ENCODE measurements at regions not wholly inside any gene's neighbourhood (a gene's known extent, or its start where the extent isn't known, plus 50 kb on each side); places are given as distances from the start of the nearest gene placed in this dataset.

- ATAC-seq (no peak), DNase-seq (no peak)
- Mint-ChIP-seq H3K4me3 (no peak overlapping the region), H3K4me1 (no peaks in the 10 kb centered on the region), H3K27ac (no peak overlapping the region), H3K36me3 (ENCODE audit: low read depth) (no peaks in the 10 kb centered on the region), H3K27me3 (no peaks in the 10 kb centered on the region)
- H3K9me3 ChIP-seq (ENCODE audit: control insufficient read depth, low read length, poor library complexity, severe bottlenecking) = no peaks in the 10 kb centered on the region
Observed at GRCh38 chr13:85698256-85698655, 101.0 kb downstream of the SLITRK6 start.

DNA sequence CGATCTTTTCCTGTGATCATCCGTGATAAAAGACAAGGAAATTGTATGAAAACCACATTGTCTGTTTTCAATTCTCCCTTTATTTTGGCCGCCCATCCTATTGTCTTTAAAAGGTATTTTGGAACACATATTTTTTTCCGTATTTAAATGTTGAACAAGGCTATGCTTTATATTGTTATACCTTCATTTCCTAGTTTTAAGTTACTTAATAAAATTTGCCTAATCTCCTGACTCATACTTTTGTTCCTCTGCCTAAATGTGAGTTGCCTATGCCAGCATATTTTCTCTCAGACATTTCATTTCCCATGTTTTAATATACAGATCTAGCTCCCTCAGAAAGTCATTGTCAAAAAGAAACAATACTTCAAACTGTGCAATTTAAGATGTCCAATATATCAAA lies 104.2 kb downstream of the SLITRK6 start:
- Mint-ChIP-seq H3K4me3 (no peak overlapping the region), H3K27me3 (no peaks in the 10 kb centered on the region), H3K36me3 (ENCODE audit: low read depth) (no peaks in the 10 kb centered on the region), H3K27ac (no peak overlapping the region), H3K4me1 (no peaks in the 10 kb centered on the region)
- H3K9me3 ChIP-seq (ENCODE audit: control insufficient read depth, low read length, poor library complexity, severe bottlenecking) = no peaks in the 10 kb centered on the region
- no peak for DNase-seq
- ATAC-seq = no peak

DNA sequence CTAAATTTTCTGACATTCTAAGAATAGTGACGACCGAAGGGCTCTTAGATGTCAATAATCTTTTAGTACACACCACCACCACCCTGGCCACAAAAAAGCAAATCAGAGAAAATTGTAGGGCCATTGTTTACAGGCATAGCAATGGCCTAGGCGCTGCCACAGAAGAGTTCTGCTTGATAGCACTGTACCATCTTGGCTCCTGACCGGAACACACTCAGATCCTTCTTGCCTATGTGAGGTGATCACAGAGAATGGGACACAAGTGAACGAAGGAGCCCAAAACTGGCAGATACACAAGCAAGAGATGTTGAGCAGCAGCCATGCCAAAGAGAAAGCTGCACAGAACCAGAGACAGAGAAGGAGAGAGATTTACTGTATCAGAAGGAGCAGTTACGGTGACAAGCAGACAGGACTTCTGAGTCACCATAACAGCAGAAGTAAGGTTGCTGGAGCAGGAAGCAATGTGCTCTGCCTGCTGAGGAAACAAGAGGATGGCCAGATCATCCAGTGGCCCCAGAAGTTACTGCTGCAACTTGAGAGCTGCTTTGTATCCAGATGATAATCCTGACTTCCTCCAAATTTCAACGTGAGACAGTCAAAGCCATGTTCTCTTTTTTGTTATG lies 105.2 kb downstream of the SLITRK6 start:
- no peaks in the 10 kb centered on the region for H3K9me3 ChIP-seq (ENCODE audit: control insufficient read depth, low read length, poor library complexity, severe bottlenecking)
- Mint-ChIP-seq H3K36me3 (ENCODE audit: low read depth) (no peaks in the 10 kb centered on the region), H3K27me3 (no peaks in the 10 kb centered on the region), H3K27ac (no peak overlapping the region), H3K4me3 (no peak overlapping the region), H3K4me1 (no peaks in the 10 kb centered on the region)
- ATAC-seq (no peak), DNase-seq (no peak)

GRCh38 chr13:85690368-85690767 lies 108.9 kb downstream of the SLITRK6 start:
- Mint-ChIP-seq H3K36me3 (ENCODE audit: low read depth) (no peaks in the 10 kb centered on the region), H3K4me3 (no peak overlapping the region), H3K27ac (no peak overlapping the region), H3K4me1 (no peaks in the 10 kb centered on the region), H3K27me3 (no peaks in the 10 kb centered on the region)
- no peak for ATAC-seq
- DNase-seq = no peak
- no peaks in the 10 kb centered on the region for H3K9me3 ChIP-seq (ENCODE audit: control insufficient read depth, low read length, poor library complexity, severe bottlenecking)

DNA sequence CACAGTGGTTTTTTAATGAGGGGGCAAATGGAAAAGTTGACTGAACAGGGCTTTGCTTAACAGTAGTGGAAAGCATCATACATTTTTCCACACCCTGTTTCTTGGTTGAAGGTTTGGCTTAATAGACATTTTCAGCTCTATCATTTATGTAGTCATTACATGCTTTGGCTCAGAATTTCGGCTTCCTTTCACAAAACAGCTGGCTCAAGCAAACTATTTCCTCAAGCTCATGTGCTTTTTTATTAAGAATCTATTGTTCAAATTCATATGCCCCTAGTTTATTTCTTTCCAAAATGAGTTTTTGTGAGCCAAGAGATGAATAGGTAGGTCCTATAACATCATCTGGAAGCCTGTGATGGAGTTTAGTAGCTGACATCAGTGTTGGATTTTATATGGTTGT lies 113.8 kb downstream of the SLITRK6 start:
- Mint-ChIP-seq H3K4me3 (no peak overlapping the region), H3K36me3 (ENCODE audit: low read depth) (no peaks in the 10 kb centered on the region), H3K27ac (no peak overlapping the region), H3K4me1 (no peaks in the 10 kb centered on the region), H3K27me3 (no peaks in the 10 kb centered on the region)
- H3K9me3 ChIP-seq (ENCODE audit: control insufficient read depth, low read length, poor library complexity, severe bottlenecking) = no peaks in the 10 kb centered on the region
- DNase-seq = no peak
- no peak for ATAC-seq

GRCh38 chr13:85675151-85675907 lies 123.9 kb downstream of the SLITRK6 start:
- Mint-ChIP-seq H3K27ac (no peak overlapping the region), H3K4me3 (no peak overlapping the region), H3K36me3 (ENCODE audit: low read depth) (no peaks in the 10 kb centered on the region), H3K4me1 (no peaks in the 10 kb centered on the region), H3K27me3 (no peaks in the 10 kb centered on the region)
- H3K9me3 ChIP-seq (ENCODE audit: control insufficient read depth, low read length, poor library complexity, severe bottlenecking) = peaks cover 3% of the 10 kb centered on the region
- no peak for ATAC-seq
- DNase-seq = no peak

DNA sequence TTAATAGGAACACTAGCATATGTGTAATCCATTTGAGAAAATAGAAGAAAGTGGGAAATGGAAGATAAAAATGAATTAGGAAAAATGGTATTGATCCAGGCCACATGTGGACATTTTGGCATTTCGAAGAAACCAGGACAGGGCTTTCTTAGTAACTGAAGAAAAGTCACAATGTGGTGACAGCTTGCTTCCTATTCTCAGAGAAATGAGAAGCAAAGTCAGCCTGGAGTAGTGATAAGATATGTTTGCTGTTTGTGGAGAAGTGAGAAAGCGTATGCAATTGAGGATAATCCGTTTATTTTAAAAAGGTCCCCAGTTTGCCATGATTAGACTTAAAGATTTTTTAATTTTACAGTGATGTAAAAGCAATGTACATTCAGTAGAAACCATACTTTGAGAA lies 127.9 kb downstream of the SLITRK6 start:
- ATAC-seq = no peak
- no peak overlapping the region for H3K4me3 Mint-ChIP-seq
- no peaks in the 10 kb centered on the region for H3K36me3 Mint-ChIP-seq (ENCODE audit: low read depth)
- no peak overlapping the region for H3K27ac Mint-ChIP-seq
- H3K4me1 Mint-ChIP-seq = no peaks in the 10 kb centered on the region
- no peak for DNase-seq
- H3K27me3 Mint-ChIP-seq = no peaks in the 10 kb centered on the region
- peaks cover 3% of the 10 kb centered on the region for H3K9me3 ChIP-seq (ENCODE audit: control insufficient read depth, low read length, poor library complexity, severe bottlenecking)

GRCh38 chr13:85666356-85666755 lies 132.9 kb downstream of the SLITRK6 start:
- no peak for ATAC-seq
- no peaks in the 10 kb centered on the region for H3K9me3 ChIP-seq (ENCODE audit: control insufficient read depth, low read length, poor library complexity, severe bottlenecking)

DNA sequence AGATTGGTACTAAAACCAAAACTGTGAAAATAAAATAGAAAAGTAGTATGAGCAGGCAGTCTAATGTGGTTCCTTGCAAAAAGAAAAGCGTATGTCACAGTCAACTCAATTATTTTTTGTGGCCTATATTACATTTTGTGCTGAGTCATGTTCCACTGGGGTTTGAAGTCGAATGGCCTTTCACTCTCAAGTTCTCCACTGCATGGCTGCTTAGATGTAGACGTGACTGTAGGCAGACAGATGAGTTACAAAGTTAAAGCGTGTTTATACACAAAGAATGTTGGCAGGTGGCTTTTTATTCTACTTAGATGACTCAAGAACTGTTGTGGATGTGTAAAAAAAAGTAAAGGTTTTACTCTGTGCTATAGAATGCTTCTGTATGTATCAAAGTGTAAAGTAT lies 133.9 kb downstream of the SLITRK6 start:
- no peaks in the 10 kb centered on the region for H3K9me3 ChIP-seq (ENCODE audit: control insufficient read depth, low read length, poor library complexity, severe bottlenecking)
- DNase-seq (no peak), ATAC-seq (no peak)
- Mint-ChIP-seq H3K36me3 (ENCODE audit: low read depth) (no peaks in the 10 kb centered on the region), H3K27ac (no peak overlapping the region), H3K4me1 (no peaks in the 10 kb centered on the region), H3K4me3 (no peak overlapping the region), H3K27me3 (no peaks in the 10 kb centered on the region)

More at GRCh38 chr13:85666356-85666755, 132.9 kb downstream of the SLITRK6 start:
- Mint-ChIP-seq H3K4me3 (no peak overlapping the region), H3K36me3 (ENCODE audit: low read depth) (no peaks in the 10 kb centered on the region), H3K4me1 (no peaks in the 10 kb centered on the region), H3K27ac (no peak overlapping the region), H3K27me3 (no peaks in the 10 kb centered on the region)
- DNase-seq = no peak

GRCh38 chr13:85663856-85664255 lies 135.4 kb downstream of the SLITRK6 start:
- H3K4me1 Mint-ChIP-seq = no peaks in the 10 kb centered on the region
- no peak overlapping the region for H3K4me3 Mint-ChIP-seq
- ATAC-seq (no peak), DNase-seq (no peak)
- H3K36me3 Mint-ChIP-seq (ENCODE audit: low read depth) = no peaks in the 10 kb centered on the region
- no peaks in the 10 kb centered on the region for H3K27me3 Mint-ChIP-seq
- H3K9me3 ChIP-seq (ENCODE audit: control insufficient read depth, low read length, poor library complexity, severe bottlenecking) = no peaks in the 10 kb centered on the region
- H3K27ac Mint-ChIP-seq = no peak overlapping the region

DNA sequence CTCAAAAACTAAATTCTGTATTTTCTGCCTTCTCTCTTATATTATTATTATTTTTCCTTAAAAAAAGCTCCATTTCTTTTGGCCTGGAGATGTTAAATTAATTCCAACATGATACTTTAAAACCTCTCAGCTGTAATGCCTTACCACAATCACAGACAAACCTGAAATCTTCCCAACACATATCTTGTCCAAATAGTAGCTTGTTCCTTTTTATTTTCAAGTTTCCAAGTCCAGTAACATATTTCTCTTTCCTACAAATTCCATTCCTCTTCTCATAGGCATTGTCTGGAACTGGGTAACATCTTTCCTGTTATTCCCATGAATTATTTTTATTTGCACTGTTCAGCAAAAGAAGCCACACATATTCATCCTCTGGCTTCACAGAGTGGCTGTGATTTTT lies 137.0 kb downstream of the SLITRK6 start:
- H3K27ac Mint-ChIP-seq = no peak overlapping the region
- H3K36me3 Mint-ChIP-seq (ENCODE audit: low read depth) = no peaks in the 10 kb centered on the region
- no peaks in the 10 kb centered on the region for H3K27me3 Mint-ChIP-seq
- no peaks in the 10 kb centered on the region for H3K9me3 ChIP-seq (ENCODE audit: control insufficient read depth, low read length, poor library complexity, severe bottlenecking)
- H3K4me1 Mint-ChIP-seq = no peaks in the 10 kb centered on the region
- DNase-seq (no peak), ATAC-seq (no peak)
- H3K4me3 Mint-ChIP-seq = no peak overlapping the region

DNA sequence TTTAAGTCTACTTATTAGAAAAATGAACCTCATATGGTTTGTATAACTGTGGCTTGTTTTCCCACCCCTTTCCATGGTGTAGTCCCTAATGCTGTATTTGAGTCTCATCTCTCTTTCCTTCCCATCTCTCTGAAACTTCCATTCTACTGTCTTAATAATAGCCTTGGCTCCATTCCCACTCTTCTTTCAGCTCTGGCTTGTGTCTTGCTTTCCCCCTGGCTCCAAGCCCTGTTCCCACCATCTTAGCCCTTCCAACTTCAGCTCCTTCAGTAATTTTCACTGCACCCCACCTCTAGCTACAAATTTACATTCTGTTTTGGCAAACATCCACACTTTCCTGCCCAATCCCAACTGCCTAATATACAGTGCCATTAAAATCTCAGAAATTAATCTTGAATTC lies 137.5 kb downstream of the SLITRK6 start:
- Mint-ChIP-seq H3K4me1 (no peaks in the 10 kb centered on the region), H3K4me3 (no peak overlapping the region), H3K27me3 (no peaks in the 10 kb centered on the region), H3K27ac (no peak overlapping the region), H3K36me3 (ENCODE audit: low read depth) (no peaks in the 10 kb centered on the region)
- H3K9me3 ChIP-seq (ENCODE audit: control insufficient read depth, low read length, poor library complexity, severe bottlenecking) = no peaks in the 10 kb centered on the region
- DNase-seq = no peak
- ATAC-seq = no peak

GRCh38 chr13:85659493-85659892 lies 139.7 kb downstream of the SLITRK6 start:
- H3K9me3 ChIP-seq (ENCODE audit: control insufficient read depth, low read length, poor library complexity, severe bottlenecking) = no peaks in the 10 kb centered on the region
- no peak for DNase-seq
- no peak for ATAC-seq
- Mint-ChIP-seq H3K36me3 (ENCODE audit: low read depth) (no peaks in the 10 kb centered on the region), H3K27ac (no peak overlapping the region), H3K4me1 (no peaks in the 10 kb centered on the region), H3K27me3 (no peaks in the 10 kb centered on the region), H3K4me3 (no peak overlapping the region)

DNA sequence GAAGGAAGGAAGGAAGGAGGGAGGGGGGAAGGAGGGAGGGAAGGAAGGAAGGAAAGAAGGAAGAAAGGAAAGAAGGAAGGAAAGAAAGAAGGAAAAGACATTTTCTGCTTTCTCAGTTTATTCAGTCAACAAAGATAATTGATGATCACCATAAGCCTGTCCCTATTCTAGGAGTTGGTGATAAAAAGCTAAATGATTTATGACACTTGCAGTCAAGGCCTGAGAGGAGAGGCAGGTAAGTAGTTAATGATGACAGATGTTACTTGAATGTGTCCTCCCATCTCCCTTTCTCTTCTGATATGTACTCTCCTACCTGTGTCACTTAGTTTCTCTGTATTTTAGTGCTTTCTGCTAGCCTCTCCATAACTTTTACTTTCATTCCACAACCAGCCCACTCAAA lies 141.3 kb downstream of the SLITRK6 start:
- no peaks in the 10 kb centered on the region for H3K9me3 ChIP-seq (ENCODE audit: control insufficient read depth, low read length, poor library complexity, severe bottlenecking)
- Mint-ChIP-seq H3K4me3 (no peak overlapping the region), H3K36me3 (ENCODE audit: low read depth) (no peaks in the 10 kb centered on the region), H3K27ac (no peak overlapping the region), H3K27me3 (no peaks in the 10 kb centered on the region), H3K4me1 (no peaks in the 10 kb centered on the region)
- DNase-seq = no peak
- ATAC-seq = no peak
